HG02678 (cell line): ENCODE measurements at regions not wholly inside any gene's neighbourhood (a gene's known extent, or its start where the extent isn't known, plus 50 kb on each side); places are given as distances from the start of the nearest gene placed in this dataset.
"Not testable (repeated sequence)": the region's sequence is repeated elsewhere in the genome, so short reads cannot be mapped to it uniquely, and the experiment has no call there.

ENCODE experiments used
- ATAC-seq: cut with Tn5 transposase; IDR thresholded peaks from one replicate; pipeline ENCODE4 v1.9.1; 2021; ENCODE audit warnings: mild to moderate bottlenecking, moderate library complexity; ENCODE audit not compliant: unreplicated experiment

- no peak for ATAC-seq
Observed at GRCh38 chr5:14954216-14954615, 82.6 kb upstream of the ANKH start.

DNA sequence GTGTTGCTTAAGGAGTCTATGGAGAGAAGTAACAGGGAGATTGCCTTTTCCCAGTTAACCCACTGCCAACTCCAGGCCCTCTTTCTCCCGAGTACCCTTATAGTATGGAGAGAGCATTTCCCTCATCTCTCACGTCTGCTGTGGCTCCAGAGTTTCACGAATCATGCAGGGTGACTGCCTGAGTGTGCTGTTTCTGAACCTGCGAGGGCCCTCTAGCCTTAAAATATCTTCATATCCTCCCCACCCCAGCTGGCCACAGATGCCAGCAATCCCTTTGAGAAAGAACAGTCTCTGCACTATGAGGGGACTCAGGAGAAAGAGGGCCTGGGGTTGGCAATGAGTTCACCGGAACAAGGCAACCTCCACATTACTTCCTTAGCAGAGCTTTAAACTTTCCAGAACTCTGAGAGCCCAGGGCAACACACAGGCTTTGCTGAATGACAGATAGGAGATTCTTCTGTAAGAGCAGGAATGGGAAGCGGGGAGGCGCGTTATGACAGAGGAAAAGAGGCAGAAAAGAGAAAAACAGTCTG is 81.6 kb upstream of the ANKH start:
- no peak for ATAC-seq

GRCh38 chr5:14948383-14948782 is 76.8 kb upstream of the ANKH start:
- ATAC-seq: no peak

DNA sequence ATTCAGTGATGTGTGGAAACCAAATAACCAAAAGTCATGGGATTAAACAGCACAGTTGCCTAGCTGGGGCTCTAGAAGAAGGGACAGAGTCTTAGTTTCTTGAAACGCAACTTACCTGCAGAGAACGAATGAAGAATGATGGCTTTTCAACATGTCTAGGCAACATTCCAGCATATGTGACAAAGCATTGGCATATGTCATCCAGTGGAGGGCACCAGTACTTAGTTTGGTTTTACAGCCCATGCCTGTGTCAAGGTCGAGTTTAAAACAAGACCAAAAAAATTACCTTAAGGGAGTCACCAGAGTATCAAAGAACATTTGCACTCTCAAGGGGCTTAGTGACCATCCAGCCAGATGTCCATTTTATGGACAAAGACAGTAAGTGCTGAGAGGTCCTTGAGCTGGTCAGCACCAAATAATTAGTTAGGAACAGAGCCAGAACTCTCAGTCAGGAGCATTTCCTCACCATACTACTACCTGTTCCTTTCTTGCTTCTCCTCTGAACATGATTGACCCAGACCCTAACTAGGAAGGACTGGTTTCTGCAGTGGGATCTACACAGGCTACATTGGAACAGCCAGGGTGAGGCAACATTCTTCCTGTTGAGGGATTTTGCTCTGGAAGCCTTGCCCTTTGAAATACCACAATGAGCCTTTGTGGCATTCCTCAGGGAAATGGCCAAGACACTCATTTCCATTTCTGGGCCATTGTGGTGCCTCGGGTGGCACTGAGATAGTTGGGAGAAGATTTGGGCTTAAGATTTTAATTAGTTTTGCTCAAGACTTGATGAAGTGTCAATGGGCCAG is 75.4 kb upstream of the ANKH start:
- peak; percentile 65 for ATAC-seq

DNA sequence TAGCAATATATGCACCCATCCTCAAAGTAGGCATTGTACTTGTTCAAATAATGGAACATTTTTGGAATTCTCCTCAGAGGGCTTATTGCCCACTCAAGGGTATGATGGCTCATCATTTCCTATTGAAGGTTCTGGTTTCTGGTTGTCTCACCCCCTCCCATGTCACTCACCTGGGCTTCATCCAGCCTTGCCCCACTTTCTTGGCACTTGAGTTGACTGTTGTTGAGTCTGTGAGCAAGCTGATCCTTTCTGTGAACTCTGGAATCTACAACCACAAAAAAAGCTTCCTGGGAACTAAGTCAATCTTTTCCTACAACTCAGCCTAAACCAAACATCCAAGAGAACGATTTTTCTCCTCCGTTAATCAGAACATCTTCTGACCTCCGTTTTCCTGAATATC is 73.9 kb upstream of the ANKH start:
- no peak for ATAC-seq

DNA sequence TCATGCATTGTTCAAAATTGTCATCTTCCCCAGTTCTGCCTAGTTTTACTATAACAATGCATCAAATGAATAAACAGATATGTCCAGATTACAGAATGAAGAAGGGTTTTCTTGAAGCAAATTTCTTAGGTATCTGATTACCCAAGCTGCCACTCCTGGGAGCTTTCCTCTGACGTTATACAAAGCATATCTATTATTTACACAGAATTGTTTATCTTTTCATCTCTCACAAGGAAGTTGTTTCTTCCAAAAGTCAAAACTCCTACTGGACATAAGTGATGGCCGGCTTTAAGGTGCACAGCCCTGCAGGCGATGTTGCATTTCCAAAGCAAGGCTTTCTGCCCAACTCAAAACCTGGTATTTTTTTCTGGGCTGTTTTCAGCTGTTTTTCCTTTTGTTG is 73.4 kb upstream of the ANKH start:
- ATAC-seq: no peak

DNA sequence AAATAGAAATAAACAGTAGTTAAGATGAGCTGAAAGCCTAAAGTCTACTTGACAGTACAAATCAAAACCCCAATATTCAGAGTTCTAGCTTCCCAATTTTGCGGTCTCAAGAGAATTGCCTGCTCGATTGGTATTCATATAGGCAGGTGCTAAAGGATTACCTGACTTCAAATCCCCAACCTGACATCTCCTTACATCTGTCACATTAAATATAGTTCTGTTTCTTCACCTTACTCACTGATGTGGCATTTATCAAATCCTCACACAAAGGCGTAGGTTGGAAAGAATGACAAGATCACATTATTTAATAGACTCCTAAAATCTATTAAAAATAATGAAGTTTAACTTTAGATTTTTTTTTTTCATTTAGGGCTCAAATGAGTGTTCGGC is 72.8 kb upstream of the ANKH start:
- ATAC-seq: no peak

DNA sequence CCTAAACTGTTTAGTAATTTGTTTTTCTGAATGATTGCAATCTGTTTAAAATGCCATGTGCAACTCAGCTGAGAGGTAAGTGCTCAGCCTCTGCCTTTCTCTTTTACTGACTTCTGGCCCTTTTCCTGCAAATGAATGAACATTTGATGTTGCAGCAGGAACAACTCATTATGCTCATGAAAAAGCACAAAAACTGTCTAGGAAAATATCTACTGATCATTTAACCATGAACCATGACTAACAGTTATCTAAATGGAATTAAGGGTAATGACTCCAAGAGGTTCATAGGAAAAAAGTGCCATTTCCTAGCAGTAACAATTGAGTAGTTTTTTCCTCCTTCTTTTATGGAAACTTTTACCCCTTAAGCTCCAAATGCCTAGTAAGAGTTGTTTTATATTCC is 70.6 kb upstream of the ANKH start:
- ATAC-seq: no peak

DNA sequence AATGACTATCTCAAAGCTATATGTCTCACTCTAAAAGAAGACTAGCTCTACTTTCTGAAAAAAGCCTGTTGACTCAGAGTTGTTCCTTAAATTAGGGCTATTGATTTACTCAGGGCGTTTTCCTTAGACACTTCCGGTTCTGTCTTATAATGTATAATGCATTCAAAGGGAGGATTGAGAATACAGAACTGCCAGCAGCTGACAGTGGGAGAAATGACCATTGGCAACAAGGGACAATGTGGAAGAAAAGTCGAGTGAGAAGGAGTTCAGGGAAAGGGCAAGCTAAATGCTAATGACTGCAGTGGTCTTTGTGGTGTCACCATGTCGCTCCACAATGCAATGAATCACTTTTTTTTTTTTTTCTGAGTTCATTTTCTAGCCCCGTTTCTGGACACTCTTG is 65.7 kb upstream of the ANKH start:
- no peak for ATAC-seq

DNA sequence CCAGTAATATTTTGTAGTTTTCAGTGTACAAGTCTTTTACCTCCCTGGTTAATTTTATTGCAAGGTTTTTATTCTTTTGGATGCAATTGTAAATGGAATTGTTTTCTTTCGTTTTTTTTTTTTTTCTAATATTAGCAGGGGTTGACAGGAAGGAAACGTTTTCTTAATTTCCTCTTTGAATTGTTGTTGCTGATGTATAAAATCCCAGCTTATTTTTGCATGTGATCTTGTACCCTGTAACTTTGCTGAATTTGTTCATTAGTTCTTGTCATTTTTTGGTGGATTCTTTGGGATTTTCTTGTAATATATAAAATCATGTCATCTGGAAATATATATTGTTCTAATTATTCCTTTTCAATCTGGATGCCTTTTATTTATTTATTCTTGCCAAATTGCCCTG is 65.0 kb upstream of the ANKH start:
- no peak for ATAC-seq

GRCh38 chr5:14935341-14935740 is 63.8 kb upstream of the ANKH start:
- ATAC-seq: no peak

GRCh38 chr5:14932902-14933469 is 61.4 kb upstream of the ANKH start:
- no peak for ATAC-seq

DNA sequence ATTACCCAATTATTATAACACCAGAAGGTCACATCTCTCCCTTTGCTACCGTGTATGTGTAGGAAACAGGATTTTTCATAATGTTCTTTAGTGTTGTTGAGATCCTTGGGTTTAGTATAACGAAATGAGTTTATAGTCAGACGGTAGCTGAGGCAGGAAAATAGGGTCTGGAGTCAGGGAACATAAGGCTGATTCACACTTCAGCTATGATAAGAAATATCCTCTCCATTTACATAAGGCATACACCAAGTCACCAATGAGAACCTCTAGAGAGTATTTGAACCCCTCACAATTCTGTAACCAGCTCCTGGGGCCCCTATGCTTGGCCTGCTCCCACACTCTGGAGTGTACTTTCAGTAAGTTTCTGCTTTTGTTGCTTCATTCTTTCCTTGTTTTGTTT is 58.9 kb upstream of the ANKH start:
- no peak for ATAC-seq

DNA sequence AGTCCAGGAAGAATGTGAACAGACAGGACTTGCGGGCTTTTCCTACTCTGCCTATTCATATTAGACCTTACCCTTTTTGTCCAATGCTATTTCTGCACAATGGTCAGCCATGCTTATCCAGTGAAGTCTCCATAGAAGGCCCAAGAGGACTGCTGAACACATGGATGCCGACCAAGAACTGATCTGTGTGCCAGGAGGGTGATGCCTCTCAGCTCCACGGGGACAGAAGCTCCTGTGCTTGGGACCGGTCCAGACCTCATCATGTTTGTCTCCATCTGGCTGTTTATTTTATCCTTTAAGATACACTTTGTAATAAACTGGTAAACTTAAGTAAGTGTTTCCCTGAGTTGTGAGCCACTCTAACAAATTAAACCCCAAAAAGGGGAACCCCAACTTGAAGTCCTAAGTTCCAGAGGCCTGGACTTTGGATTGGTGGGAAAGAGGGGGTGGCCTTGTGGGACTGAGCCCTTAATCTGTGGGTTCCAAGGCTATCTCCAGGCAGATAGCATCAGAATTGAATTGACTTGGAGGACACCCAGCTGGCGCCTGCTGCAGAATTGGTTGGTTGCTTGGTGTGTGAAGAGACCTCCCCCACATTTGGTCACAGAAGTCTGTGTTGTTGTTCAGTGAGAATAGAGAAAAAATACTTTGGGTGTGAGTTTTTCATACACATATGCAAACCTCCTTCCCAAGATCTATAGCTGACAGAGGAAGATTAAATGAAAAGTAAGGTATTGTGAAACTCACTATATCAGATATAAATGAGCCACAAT is 57.9 kb upstream of the ANKH start:
- no peak for ATAC-seq

DNA sequence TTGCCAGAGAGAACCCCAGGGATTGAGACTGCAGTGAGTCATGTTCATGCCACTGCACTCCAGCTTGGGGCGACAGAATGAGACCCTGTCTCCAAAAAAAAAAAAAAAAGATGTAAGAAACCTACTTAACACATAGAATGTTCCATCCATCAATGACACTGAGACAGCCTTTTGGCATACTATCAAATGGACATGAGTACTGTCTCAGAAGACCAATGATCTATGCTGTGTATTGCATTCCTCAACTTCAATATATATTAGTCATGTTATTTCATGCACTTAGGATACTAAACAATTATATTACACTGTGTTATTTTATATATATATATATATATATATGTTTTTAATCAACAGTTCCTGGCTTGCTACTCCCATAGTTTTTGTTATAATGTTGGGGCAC is 57.1 kb upstream of the ANKH start:
- ATAC-seq: no peak

- ATAC-seq: no peak
Observed at GRCh38 chr5:14925326-14925725, 53.7 kb upstream of the ANKH start.

GRCh38 chr5:14922952-14923351 is 51.4 kb upstream of the ANKH start:
- ATAC-seq: not testable (repeated sequence)

DNA sequence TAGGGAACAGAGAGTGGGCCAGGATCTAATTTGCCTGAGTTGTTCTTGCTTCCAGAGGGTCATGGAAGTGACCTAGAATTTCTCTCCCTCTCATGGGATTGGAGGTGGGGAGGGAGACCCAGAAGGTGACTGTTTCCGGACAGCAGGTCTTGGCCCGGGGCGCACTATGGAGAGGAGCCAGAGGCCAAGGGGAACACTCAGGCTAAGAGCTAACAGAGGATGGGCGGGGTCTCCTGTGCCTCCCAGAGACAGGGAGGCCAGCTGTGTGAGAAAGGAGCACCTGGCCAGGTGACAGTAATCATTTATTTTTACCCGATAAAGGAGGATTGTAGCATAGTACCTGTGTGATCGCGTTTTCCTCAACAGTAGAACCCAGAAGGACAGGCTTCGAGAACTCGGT is 50.9 kb upstream of the ANKH start:
- ATAC-seq: no peak
